GM12878 (cell line): ENCODE measurements at regions not wholly inside any gene's neighbourhood (a gene's known extent, or its start where the extent isn't known, plus 50 kb on each side); places are given as distances from the start of the nearest gene placed in this dataset.

Experiments
- CTCF ChIP-seq, 3 experiments: IDR thresholded peaks in 2 of 3; conservative IDR thresholded peaks in 1 of 3; 2 replicates each; pipeline ENCODE4 v1.5.1; 2011; ENCODE audit warnings: low read depth in 3 of 3, low read length in 3 of 3, mild to moderate bottlenecking in 3 of 3, control low read depth in 2 of 3, moderate library complexity in 2 of 3, inconsistent platforms in 1 of 3, mixed read lengths in 1 of 3; ENCODE audit not compliant: control insufficient read depth in 2 of 3, insufficient read depth in 1 of 3; ENCODE audit errors: extremely low read depth in 1 of 3
- EP300 ChIP-seq, 2 experiments: fragments of 150-350 bp in 1 of 2; IDR thresholded peaks; 2 replicates each; pipeline ENCODE4 v1.6.1; 2011 to 2012; ENCODE audit warnings: low read depth in 2 of 2, low read length in 2 of 2, borderline replicate concordance in 1 of 2, improper control_type of control experiment in 1 of 2, inconsistent platforms in 1 of 2; ENCODE audit not compliant: control insufficient read depth in 1 of 2
- ESRRA ChIP-seq: IDR thresholded peaks from 2 replicates; pipeline ENCODE4 v1.6.1; 2012; ENCODE audit warnings: mild to moderate bottlenecking, low read length, improper control_type of control experiment
- RAD21 ChIP-seq: IDR thresholded peaks from 2 replicates; pipeline ENCODE4 v1.6.1; 2011; ENCODE audit warnings: mild to moderate bottlenecking, low read depth, low read length, moderate library complexity; ENCODE audit not compliant: insufficient read depth
- SMAD1 ChIP-seq: fragments of 450-650 bp; IDR thresholded peaks from 2 replicates; pipeline ENCODE4 v1.6.1; 2018; ENCODE audit warnings: mild to moderate bottlenecking, low read depth; ENCODE audit not compliant: partially characterized antibody
- SMC3 ChIP-seq: IDR thresholded peaks from 2 replicates; pipeline ENCODE4 v1.6.1; 2011; ENCODE audit warnings: low read length, improper control_type of control experiment, borderline replicate concordance
- ZNF274 ChIP-seq: IDR thresholded peaks from one replicate; pipeline ENCODE4 v1.8.0; 2011; ENCODE audit not compliant: insufficient read length, insufficient read depth

GRCh38 chr5:106956886-106957285, 713.9 kb downstream of the EFNA5 start:
- TF ChIP-seq SMAD1 (no peak), SMC3 (no peak), RAD21 (no peak), ESRRA (no peak), CTCF (IDR thresholded peaks at IDR 0.05 in 2 of 3, conservative IDR thresholded peaks at IDR 0.05 in 1 of 3; ENCODE audit: control insufficient read depth in 2 of 3, extremely low read depth in 1 of 3, insufficient read depth in 1 of 3, low read depth in 3 of 3, low read length in 3 of 3) (no peak), EP300 (IDR thresholded peaks at IDR 0.05; ENCODE audit: borderline replicate concordance in 1 of 2, control insufficient read depth in 1 of 2, low read depth in 2 of 2, low read length in 2 of 2) (no peak), ZNF274 (no peak)
